GM19351 (cell line): ENCODE measurements at regions not wholly inside any gene's neighbourhood (a gene's known extent, or its start where the extent isn't known, plus 50 kb on each side); places are given as distances from the start of the nearest gene placed in this dataset.

Experiments
- ATAC-seq: cut with Tn5 transposase; IDR thresholded peaks from one replicate; pipeline ENCODE4 v1.9.1; 2021; ENCODE audit warnings: mild to moderate bottlenecking, moderate library complexity; ENCODE audit not compliant: unreplicated experiment

- ATAC-seq = no peak
These were observed 297.9 kb downstream of the GPM6A start for GRCh38 chr4:175514174-175514573.

GRCh38 chr4:175530655-175531054 is 281.4 kb downstream of the GPM6A start:
- no peak for ATAC-seq

GRCh38 chr4:175531405-175532091 is 280.5 kb downstream of the GPM6A start:
- ATAC-seq = no peak

- ATAC-seq = peak; percentile 72
These were observed 275.1 kb downstream of the GPM6A start for GRCh38 chr4:175536852-175537453.

GRCh38 chr4:175539498-175539897 is 272.6 kb downstream of the GPM6A start:
- ATAC-seq = no peak

- ATAC-seq = no peak
These were observed 271.9 kb downstream of the GPM6A start for GRCh38 chr4:175540151-175540550.

GRCh38 chr4:175540732-175541131 is 271.3 kb downstream of the GPM6A start:
- ATAC-seq = peak; percentile 38

- ATAC-seq = no peak
These were observed 269.3 kb downstream of the GPM6A start for GRCh38 chr4:175542786-175543185.

GRCh38 chr4:175559126-175559525 is 252.9 kb downstream of the GPM6A start:
- no peak for ATAC-seq

GRCh38 chr4:175559526-175559925 is 252.5 kb downstream of the GPM6A start:
- no peak for ATAC-seq

- no peak for ATAC-seq
These were observed 251.5 kb downstream of the GPM6A start for GRCh38 chr4:175560604-175561003.

GRCh38 chr4:175561696-175562095 is 250.4 kb downstream of the GPM6A start:
- ATAC-seq = no peak

- ATAC-seq = no peak
These were observed 250.0 kb downstream of the GPM6A start for GRCh38 chr4:175562111-175562510.

- ATAC-seq = no peak
These were observed 249.5 kb downstream of the GPM6A start for GRCh38 chr4:175562542-175562941.
